ENCODE measurements at regions not wholly inside any gene's neighbourhood (a gene's known extent, or its start where the extent isn't known, plus 50 kb on each side); places are given as distances from the start of the nearest gene placed in this dataset.

DNA sequence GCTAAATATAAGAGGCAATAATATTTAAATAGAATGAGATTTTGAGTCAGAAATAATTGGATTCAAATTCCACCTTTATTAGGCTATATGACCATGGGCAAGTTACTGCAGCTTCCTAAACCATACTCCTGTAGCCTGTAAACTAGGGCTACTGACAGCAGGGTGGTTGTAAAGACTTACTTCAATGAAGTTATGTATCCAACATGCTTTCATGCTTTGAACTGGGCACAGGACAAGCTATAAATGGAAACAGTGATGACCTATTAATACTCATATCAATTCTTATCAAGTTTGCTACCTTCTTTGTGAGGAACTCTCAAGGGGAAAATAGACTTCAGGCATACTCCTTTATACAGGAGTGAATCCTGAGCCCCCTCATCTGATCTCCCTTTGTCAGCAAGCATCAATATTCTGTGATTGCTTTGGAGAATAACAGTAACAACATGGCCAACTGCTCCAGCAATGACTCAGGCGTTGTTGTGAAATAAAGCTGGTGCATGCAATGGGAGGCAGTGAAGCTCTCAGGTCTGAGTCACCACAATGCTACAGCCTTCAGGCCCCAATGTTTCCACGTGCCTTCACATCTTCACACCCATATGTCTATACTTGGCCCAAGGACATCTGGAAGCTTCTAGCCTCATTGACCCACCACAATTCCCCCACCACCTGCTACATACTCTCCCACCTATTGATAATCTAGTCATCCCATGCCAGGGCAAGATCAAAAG, 102.5 kb downstream of the KCNA4 start:
- ATAC-seq (ENCODE audit: low FRiP score) (no peak), DNase-seq (ENCODE audit: low spot score) (no peak)
- TF ChIP-seq, protein P1, sequence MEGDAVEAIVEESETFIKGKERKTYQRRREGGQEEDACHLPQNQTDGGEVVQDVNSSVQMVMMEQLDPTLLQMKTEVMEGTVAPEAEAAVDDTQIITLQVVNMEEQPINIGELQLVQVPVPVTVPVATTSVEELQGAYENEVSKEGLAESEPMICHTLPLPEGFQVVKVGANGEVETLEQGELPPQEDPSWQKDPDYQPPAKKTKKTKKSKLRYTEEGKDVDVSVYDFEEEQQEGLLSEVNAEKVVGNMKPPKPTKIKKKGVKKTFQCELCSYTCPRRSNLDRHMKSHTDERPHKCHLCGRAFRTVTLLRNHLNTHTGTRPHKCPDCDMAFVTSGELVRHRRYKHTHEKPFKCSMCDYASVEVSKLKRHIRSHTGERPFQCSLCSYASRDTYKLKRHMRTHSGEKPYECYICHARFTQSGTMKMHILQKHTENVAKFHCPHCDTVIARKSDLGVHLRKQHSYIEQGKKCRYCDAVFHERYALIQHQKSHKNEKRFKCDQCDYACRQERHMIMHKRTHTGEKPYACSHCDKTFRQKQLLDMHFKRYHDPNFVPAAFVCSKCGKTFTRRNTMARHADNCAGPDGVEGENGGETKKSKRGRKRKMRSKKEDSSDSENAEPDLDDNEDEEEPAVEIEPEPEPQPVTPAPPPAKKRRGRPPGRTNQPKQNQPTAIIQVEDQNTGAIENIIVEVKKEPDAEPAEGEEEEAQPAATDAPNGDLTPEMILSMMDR (IDR thresholded peaks at IDR 0.05): no peak

DNA sequence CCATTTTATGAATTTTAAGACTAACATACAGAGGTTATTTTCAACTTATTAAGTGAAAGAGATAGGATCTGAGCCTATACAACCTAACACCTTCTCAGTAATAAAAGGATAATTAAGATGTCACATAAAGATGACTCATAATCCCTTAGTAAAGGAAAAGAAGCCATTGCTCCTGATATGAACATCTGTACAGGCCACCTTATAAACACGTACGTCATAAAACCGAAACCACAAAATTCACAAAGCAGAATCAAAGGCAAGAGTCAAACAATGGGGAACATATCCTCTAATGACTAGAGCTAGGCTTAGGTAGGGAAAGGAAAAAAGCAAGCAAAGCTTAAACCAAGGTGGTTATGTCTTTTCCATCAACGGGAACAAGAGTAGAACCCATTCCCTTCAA, 103.5 kb downstream of the KCNA4 start:
- TF ChIP-seq, protein P1 (IDR thresholded peaks at IDR 0.05): no peak
- ATAC-seq (ENCODE audit: low FRiP score) (no peak), DNase-seq (ENCODE audit: low spot score) (no peak)

DNA sequence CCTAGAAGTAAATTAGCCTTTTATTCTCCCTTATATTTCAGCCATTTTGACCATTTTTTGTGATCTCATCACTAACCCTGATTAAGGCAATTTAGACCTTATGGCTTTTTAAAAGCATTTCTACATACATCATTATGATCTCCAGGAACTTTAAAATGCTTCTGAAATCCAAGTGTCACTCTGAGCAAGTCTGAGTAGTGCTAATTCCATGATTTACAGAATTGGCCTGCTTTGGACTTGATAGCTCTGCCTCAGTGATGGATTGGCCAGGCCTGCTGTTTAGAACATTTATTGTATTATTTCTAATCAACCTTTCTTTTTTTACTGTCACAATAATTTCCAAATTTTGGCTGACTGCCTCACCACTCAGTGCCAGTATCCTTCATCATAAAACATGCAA, 116.4 kb downstream of the KCNA4 start:
- DNase-seq (ENCODE audit: low spot score) (no peak), ATAC-seq (ENCODE audit: low FRiP score) (no peak)
- TF ChIP-seq, protein P1 (IDR thresholded peaks at IDR 0.05): no peak

DNA sequence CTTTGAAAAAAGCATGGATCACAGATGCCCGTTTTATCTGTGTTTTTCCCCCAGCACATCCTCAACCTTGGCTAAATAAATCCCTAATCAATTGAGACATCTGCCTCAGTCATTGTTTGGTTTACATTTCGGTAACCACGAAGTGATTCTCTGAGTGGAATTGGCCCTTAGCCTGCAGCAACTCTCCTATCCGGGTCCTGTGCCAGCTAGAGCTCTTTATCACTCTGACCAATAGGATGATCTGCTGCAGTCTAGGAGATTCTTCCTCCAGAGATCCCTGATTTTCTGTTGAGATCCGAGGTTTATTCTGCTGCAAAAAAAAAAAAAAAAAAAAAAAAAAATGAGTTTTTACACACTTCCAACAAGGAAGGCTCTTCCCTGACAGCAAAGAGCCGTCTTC, 137.3 kb downstream of the KCNA4 start:
- TF ChIP-seq, protein P1 (IDR thresholded peaks at IDR 0.05): no peak
- DNase-seq (ENCODE audit: low spot score) (no peak), ATAC-seq (ENCODE audit: low FRiP score) (no peak)

DNA sequence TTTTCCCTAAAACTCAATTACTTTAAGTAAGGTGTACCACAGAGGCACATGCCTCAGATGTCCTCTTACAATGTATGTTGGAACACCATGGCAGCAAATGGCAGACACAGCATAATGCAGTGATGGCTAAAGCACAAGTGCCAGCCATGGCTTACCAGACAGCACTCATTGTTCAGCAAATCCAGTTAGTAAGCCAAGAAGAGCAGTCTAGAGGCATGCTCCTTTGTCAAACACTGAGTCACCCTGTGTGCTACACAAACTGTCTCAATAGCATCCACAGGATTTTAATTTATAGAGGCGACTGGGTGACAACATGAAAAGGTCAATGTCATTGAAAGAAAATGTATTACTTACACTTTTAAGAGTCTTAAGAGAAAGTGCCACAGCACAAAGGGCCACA, 140.6 kb downstream of the KCNA4 start:
- ATAC-seq (ENCODE audit: low FRiP score) (no peak), DNase-seq (ENCODE audit: low spot score) (no peak)
- TF ChIP-seq, protein P1 (IDR thresholded peaks at IDR 0.05): no peak

DNA sequence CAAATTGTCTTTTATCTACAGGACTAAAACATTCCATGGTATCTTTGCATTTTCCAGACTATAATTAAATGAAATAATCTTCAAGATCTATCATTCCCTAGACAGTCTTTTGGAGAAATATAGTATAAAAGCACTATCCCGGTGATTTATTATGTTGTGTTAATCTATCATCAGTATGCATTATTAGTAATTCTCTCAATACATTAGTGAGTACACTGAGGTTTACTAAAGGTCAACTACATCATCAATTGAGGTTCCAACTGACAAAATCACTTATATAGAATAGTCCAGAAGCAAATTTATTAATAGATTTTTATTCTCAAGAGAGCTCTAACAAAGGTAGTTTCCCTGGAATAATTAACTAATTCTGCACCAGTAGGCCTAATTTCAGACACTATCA, 169.6 kb downstream of the KCNA4 start:
- TF ChIP-seq, protein P1 (IDR thresholded peaks at IDR 0.05): no peak
- ATAC-seq (ENCODE audit: low FRiP score): no peak
- DNase-seq (ENCODE audit: low spot score): no peak

DNA sequence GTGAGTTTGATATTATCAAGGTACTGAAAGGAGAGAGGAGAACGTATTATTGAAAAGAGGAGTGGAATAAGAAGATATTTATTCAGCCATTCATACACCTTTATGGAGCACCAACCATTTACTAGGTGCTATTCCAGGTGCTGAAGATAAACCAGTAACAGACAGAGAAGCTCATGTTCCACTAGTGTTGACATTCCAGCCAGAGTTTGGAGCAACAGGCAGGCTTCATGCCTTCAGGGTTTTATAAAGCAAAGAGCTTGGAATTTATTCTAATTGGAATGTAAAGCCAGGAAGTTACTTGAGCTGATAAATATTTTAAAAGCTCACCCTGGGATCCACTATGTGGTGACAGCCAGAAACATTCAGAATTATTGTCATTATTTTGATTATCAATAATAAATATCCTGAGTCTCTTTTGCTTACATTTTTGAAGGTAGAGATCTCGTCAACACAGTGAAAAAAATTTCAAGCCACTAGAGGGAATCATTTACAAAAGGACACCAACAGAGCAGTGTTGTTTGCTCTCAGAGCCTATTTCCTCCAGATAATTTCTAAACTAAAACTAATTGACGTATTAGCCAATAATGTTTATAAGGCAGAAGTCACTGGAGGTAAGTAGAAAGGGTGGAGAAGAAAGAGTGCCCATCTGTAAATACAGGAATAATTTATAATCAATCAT, 172.0 kb downstream of the KCNA4 start:
- no peak for ATAC-seq (ENCODE audit: low FRiP score)
- TF ChIP-seq, protein P1 (IDR thresholded peaks at IDR 0.05): no peak
- no peak for DNase-seq (ENCODE audit: low spot score)

Measured in omental fat pad (tissue), 3 donors.